ENCODE measurements at regions not wholly inside any gene's neighbourhood (a gene's known extent, or its start where the extent isn't known, plus 50 kb on each side); places are given as distances from the start of the nearest gene placed in this dataset.

- DNase-seq (ENCODE audit: low spot score), result no peak
Measured at GRCh38 chr3:105923140-105923539, 54.3 kb upstream of the CBLB start.

GRCh38 chr3:105927741-105928140 is 58.9 kb upstream of the CBLB start:
- DNase-seq (ENCODE audit: low spot score), result no peak

GRCh38 chr3:105930733-105931132 is 61.9 kb upstream of the CBLB start:
- no peak for DNase-seq (ENCODE audit: low spot score)

- DNase-seq (ENCODE audit: low spot score), result no peak
Measured at GRCh38 chr3:105931500-105931899, 62.7 kb upstream of the CBLB start.

GRCh38 chr3:105933871-105934270 is 65.1 kb upstream of the CBLB start:
- no peak for DNase-seq (ENCODE audit: low spot score)

GRCh38 chr3:105938101-105938500 is 69.3 kb upstream of the CBLB start:
- no peak for DNase-seq (ENCODE audit: low spot score)

- DNase-seq (ENCODE audit: low spot score), result no peak
Measured at GRCh38 chr3:105938806-105939205, 70.0 kb upstream of the CBLB start.

- DNase-seq (ENCODE audit: low spot score), result no peak
Measured at GRCh38 chr3:105944276-105944675, 75.5 kb upstream of the CBLB start.

- DNase-seq (ENCODE audit: low spot score), result no peak
Measured at GRCh38 chr3:105944721-105945120, 75.9 kb upstream of the CBLB start.

GRCh38 chr3:105948101-105948500 is 79.3 kb upstream of the CBLB start:
- DNase-seq (ENCODE audit: low spot score), result no peak

- no peak for DNase-seq (ENCODE audit: low spot score)
Measured at GRCh38 chr3:105950881-105951600, 82.2 kb upstream of the CBLB start.

- DNase-seq (ENCODE audit: low spot score), result no peak
Measured at GRCh38 chr3:105953831-105954230, 85.0 kb upstream of the CBLB start.

GRCh38 chr3:105956306-105956705 is 87.5 kb upstream of the CBLB start:
- no peak for DNase-seq (ENCODE audit: low spot score)

GRCh38 chr3:105957722-105958121 is 88.9 kb upstream of the CBLB start:
- DNase-seq (ENCODE audit: low spot score), result no peak

GRCh38 chr3:105958237-105959000 is 89.6 kb upstream of the CBLB start:
- no peak for DNase-seq (ENCODE audit: low spot score)

GRCh38 chr3:105959851-105960250 is 91.0 kb upstream of the CBLB start:
- DNase-seq (ENCODE audit: low spot score), result no peak

GRCh38 chr3:105960381-105960780 is 91.6 kb upstream of the CBLB start:
- DNase-seq (ENCODE audit: low spot score), result no peak

- DNase-seq (ENCODE audit: low spot score), result no peak
Measured at GRCh38 chr3:105963161-105963560, 94.3 kb upstream of the CBLB start.

GRCh38 chr3:105965384-105965783 is 96.6 kb upstream of the CBLB start:
- DNase-seq (ENCODE audit: low spot score), result no peak

- DNase-seq (ENCODE audit: low spot score), result no peak
Measured at GRCh38 chr3:105967117-105967516, 98.3 kb upstream of the CBLB start.

GRCh38 chr3:105970283-105970682 is 101.5 kb upstream of the CBLB start:
- no peak for DNase-seq (ENCODE audit: low spot score)

- DNase-seq (ENCODE audit: low spot score), result no peak
Measured at GRCh38 chr3:105972069-105972468, 103.3 kb upstream of the CBLB start.

GRCh38 chr3:105974381-105974780 is 105.6 kb upstream of the CBLB start:
- DNase-seq (ENCODE audit: low spot score), result no peak

- DNase-seq (ENCODE audit: low spot score), result no peak
Measured at GRCh38 chr3:105976196-105976595, 107.4 kb upstream of the CBLB start.
